Tibial nerve (tissue), 4 donors: ENCODE measurements at regions not wholly inside any gene's neighbourhood (a gene's known extent, or its start where the extent isn't known, plus 50 kb on each side); places are given as distances from the start of the nearest gene placed in this dataset.

Experiments used
- EP300 ChIP-seq, 2 donors: sonication (generic); formaldehyde crosslinking; IDR thresholded peaks; one replicate each; pipeline ENCODE4 v1.6.1; 2017; ENCODE audit warnings: antibody characterized with exemption in 2 of 2, mild to moderate bottlenecking in 1 of 2
- POLR2A ChIP-seq, 2 donors: fragments of 450-650 bp; IDR thresholded peaks; one replicate each; pipeline ENCODE4 v1.6.1; 2017; ENCODE audit warnings: antibody characterized with exemption in 2 of 2, mild to moderate bottlenecking in 2 of 2, moderate library complexity in 2 of 2
- TF ChIP-seq, protein P1 (sequence below), 5 experiments: fragments of 200-600 bp in 3 of 5; fragments of 450-650 bp in 2 of 5; sonication (generic) in 3 of 5; IDR thresholded peaks; one replicate each; pipeline ENCODE4 v1.5.1; 2016 to 2019; ENCODE audit warnings: antibody characterized with exemption in 5 of 5, mild to moderate bottlenecking in 3 of 5, moderate library complexity in 2 of 5

DNA sequence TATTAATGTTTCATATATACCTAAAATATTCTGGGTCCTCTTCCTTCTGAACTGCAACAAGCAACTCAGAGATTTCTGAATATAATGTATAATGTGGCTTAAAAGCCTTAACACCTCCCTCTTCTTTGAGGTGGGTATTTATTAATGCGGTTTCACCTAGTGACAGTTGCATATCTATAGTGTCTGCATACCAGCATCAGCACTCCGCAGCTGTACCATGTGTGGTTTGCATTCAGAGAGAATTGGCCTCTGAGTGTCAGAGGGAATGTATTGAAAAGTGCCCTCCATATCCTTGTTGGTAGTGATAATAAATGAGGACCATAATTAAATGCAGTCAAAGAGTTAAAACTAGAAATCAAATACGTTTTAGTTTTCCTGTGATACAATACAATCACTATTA is 256.6 kb upstream of the ARRDC3 start:
- no peak for TF ChIP-seq POLR2A (IDR thresholded peaks at IDR 0.05)
- TF ChIP-seq, protein P1, sequence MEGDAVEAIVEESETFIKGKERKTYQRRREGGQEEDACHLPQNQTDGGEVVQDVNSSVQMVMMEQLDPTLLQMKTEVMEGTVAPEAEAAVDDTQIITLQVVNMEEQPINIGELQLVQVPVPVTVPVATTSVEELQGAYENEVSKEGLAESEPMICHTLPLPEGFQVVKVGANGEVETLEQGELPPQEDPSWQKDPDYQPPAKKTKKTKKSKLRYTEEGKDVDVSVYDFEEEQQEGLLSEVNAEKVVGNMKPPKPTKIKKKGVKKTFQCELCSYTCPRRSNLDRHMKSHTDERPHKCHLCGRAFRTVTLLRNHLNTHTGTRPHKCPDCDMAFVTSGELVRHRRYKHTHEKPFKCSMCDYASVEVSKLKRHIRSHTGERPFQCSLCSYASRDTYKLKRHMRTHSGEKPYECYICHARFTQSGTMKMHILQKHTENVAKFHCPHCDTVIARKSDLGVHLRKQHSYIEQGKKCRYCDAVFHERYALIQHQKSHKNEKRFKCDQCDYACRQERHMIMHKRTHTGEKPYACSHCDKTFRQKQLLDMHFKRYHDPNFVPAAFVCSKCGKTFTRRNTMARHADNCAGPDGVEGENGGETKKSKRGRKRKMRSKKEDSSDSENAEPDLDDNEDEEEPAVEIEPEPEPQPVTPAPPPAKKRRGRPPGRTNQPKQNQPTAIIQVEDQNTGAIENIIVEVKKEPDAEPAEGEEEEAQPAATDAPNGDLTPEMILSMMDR (IDR thresholded peaks at IDR 0.05) = no peak
- TF ChIP-seq EP300 (IDR thresholded peaks at IDR 0.05) = no peak
